ENCODE measurements at regions not wholly inside any gene's neighbourhood (a gene's known extent, or its start where the extent isn't known, plus 50 kb on each side); places are given as distances from the start of the nearest gene placed in this dataset.

DNA sequence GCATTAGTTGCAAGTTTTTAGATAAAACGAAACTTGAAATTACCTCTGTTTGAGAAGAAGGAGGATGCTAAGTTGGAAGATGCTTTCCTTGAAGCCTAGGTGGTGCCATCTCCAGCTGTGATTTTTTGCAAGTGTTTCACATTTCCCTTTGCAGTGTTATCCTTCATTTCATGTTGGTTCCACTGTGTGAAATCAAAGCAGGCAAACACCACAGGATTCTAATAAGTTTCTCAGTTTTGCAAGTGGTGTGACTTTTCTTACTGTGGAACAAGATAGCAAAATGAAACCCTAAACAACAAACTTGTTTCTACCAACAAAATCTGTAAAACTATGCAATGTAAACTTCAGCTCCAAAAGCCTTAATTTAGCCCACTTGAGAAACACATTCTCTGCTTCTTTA is 260.9 kb downstream of the OXSM start:
- Histone ChIP-seq H3K27ac (ENCODE audit: low read length) (no peak overlapping the region), H3K9me2 (ENCODE audit: insufficient read depth, low read length) (no peaks in the 10 kb centered on the region), H3K9me3 (ENCODE audit: low read length) (no peaks in the 10 kb centered on the region), H3K79me2 (replicated peaks; ENCODE audit: insufficient read depth, low read length) (no peaks in the 10 kb centered on the region), H3K9ac (ENCODE audit: low read length) (no peak overlapping the region), H4K20me1 (ENCODE audit: insufficient read depth) (no peaks in the 10 kb centered on the region), H3K27me3 (ENCODE audit: insufficient read depth, low read depth, low read length) (no peaks in the 10 kb centered on the region), H3K36me3 (ENCODE audit: insufficient read depth, low read length) (no peaks in the 10 kb centered on the region), H3K4me3 (ENCODE audit: low read length) (no peak overlapping the region), H3K4me2 (ENCODE audit: low read length) (no peak overlapping the region), H2AFZ (ENCODE audit: low read depth, low read length) (no peak overlapping the region), H3F3A (ENCODE audit: insufficient read depth, low read length, poor library complexity, severe bottlenecking) (no peaks in the 10 kb centered on the region)
- no peak for TF ChIP-seq EZH2 (IDR thresholded peaks at IDR 0.05; ENCODE audit: borderline replicate concordance, insufficient read depth, low read length, poor library complexity, severe bottlenecking)
- TF ChIP-seq, protein P1, sequence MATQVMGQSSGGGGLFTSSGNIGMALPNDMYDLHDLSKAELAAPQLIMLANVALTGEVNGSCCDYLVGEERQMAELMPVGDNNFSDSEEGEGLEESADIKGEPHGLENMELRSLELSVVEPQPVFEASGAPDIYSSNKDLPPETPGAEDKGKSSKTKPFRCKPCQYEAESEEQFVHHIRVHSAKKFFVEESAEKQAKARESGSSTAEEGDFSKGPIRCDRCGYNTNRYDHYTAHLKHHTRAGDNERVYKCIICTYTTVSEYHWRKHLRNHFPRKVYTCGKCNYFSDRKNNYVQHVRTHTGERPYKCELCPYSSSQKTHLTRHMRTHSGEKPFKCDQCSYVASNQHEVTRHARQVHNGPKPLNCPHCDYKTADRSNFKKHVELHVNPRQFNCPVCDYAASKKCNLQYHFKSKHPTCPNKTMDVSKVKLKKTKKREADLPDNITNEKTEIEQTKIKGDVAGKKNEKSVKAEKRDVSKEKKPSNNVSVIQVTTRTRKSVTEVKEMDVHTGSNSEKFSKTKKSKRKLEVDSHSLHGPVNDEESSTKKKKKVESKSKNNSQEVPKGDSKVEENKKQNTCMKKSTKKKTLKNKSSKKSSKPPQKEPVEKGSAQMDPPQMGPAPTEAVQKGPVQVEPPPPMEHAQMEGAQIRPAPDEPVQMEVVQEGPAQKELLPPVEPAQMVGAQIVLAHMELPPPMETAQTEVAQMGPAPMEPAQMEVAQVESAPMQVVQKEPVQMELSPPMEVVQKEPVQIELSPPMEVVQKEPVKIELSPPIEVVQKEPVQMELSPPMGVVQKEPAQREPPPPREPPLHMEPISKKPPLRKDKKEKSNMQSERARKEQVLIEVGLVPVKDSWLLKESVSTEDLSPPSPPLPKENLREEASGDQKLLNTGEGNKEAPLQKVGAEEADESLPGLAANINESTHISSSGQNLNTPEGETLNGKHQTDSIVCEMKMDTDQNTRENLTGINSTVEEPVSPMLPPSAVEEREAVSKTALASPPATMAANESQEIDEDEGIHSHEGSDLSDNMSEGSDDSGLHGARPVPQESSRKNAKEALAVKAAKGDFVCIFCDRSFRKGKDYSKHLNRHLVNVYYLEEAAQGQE (IDR thresholded peaks at IDR 0.05; ENCODE audit: borderline replicate concordance) = no peak
- TF ChIP-seq MXI1 (conservative IDR thresholded peaks at IDR 0.05; ENCODE audit: poor library complexity, severe bottlenecking) = no peak

DNA sequence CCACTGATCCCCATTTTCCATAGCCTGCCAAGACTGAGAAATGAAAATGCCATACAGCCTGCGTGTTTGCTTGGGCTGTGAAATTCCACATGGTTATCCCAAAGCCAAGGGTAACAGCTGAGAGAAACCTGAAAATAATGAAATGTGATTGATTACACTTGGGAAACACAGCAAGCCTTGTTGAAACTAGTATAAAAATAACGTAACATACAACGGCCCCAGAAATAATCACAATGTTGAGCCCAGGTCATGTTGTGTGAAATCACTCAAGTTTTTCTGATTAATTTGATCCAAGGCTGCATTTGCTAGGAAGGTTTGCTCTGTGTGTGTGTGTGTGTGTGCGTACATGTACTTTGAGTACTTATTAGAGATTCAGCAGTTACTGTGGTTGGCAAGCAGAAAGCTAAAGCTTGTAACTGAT is 269.0 kb downstream of the OXSM start:
- no peaks in the 10 kb centered on the region for H3K79me2 ChIP-seq (replicated peaks; ENCODE audit: insufficient read depth, low read length)
- H3K27ac ChIP-seq (ENCODE audit: low read length) = no peak overlapping the region
- H3K9me3 ChIP-seq (ENCODE audit: low read length) = no peaks in the 10 kb centered on the region
- H3K4me3 ChIP-seq (ENCODE audit: low read length) = no peak overlapping the region
- H2AFZ ChIP-seq (ENCODE audit: low read depth, low read length) = no peak overlapping the region
- H3K27me3 ChIP-seq (ENCODE audit: insufficient read depth, low read depth, low read length) = no peaks in the 10 kb centered on the region
- no peak overlapping the region for H3K4me2 ChIP-seq (ENCODE audit: low read length)
- H3K36me3 ChIP-seq (ENCODE audit: insufficient read depth, low read length) = no peaks in the 10 kb centered on the region
- no peaks in the 10 kb centered on the region for H4K20me1 ChIP-seq (ENCODE audit: insufficient read depth)
- H3K9me2 ChIP-seq (ENCODE audit: insufficient read depth, low read length) = no peaks in the 10 kb centered on the region
- no peaks in the 10 kb centered on the region for H3F3A ChIP-seq (ENCODE audit: insufficient read depth, low read length, poor library complexity, severe bottlenecking)
- TF ChIP-seq, protein P1 (IDR thresholded peaks at IDR 0.05; ENCODE audit: borderline replicate concordance) = no peak
- TF ChIP-seq RAD21 (conservative IDR thresholded peaks at IDR 0.05) = no peak
- no peak for TF ChIP-seq MXI1 (conservative IDR thresholded peaks at IDR 0.05; ENCODE audit: poor library complexity, severe bottlenecking)
- TF ChIP-seq, protein P2, sequence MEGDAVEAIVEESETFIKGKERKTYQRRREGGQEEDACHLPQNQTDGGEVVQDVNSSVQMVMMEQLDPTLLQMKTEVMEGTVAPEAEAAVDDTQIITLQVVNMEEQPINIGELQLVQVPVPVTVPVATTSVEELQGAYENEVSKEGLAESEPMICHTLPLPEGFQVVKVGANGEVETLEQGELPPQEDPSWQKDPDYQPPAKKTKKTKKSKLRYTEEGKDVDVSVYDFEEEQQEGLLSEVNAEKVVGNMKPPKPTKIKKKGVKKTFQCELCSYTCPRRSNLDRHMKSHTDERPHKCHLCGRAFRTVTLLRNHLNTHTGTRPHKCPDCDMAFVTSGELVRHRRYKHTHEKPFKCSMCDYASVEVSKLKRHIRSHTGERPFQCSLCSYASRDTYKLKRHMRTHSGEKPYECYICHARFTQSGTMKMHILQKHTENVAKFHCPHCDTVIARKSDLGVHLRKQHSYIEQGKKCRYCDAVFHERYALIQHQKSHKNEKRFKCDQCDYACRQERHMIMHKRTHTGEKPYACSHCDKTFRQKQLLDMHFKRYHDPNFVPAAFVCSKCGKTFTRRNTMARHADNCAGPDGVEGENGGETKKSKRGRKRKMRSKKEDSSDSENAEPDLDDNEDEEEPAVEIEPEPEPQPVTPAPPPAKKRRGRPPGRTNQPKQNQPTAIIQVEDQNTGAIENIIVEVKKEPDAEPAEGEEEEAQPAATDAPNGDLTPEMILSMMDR (IDR thresholded peaks at IDR 0.05; ENCODE audit: poor library complexity, severe bottlenecking) = no peak
- no peak for TF ChIP-seq TAF1 (IDR thresholded peaks at IDR 0.05; ENCODE audit: low read depth)
- TF ChIP-seq EP300 (conservative IDR thresholded peaks at IDR 0.05; ENCODE audit: poor library complexity, severe bottlenecking) = no peak
- TF ChIP-seq POLR2AphosphoS5 (IDR thresholded peaks at IDR 0.05) = no peak
- TF ChIP-seq SMC3 (conservative IDR thresholded peaks at IDR 0.05; ENCODE audit: poor library complexity) = no peak
- TF ChIP-seq EZH2 (IDR thresholded peaks at IDR 0.05; ENCODE audit: borderline replicate concordance, insufficient read depth, low read length, poor library complexity, severe bottlenecking) = no peak
- H3K9ac ChIP-seq (ENCODE audit: low read length) = no peak overlapping the region

Data from neural cell (in vitro differentiated cells).